ENCODE measurements at regions not wholly inside any gene's neighbourhood (a gene's known extent, or its start where the extent isn't known, plus 50 kb on each side); places are given as distances from the start of the nearest gene placed in this dataset.

DNA sequence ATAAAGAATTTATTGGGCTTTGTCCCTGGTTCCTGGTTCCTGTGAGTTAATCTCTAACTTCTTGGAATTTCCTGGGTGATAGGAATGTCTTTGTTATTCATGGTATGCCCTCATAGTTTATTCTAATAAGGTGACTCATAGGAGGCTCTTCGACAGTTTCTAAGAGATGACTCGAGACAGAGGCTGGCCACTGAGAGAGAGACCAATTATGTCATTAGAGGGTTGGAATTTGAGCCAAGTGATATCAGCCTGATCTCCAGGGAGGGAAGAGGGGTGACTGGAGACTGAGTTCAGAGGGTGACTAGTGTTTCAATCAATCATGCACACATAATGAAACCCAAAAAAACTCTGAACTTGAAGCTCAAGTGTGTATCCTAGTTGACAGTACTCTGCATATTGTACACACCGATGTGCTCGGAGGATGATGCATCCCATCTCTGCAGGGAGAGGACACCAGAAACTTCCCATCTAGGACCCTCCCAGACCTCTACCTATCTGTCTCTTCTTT lies 185.7 kb downstream of the MTCL1 start (continued):
- peak; percentile 66 for TF ChIP-seq NCOR1 (IDR thresholded peaks at IDR 0.05)
- no peak for TF ChIP-seq FOXK1 (CRISPR knock-in tag; IDR thresholded peaks at IDR 0.05; ENCODE audit: borderline replicate concordance)
- peak; percentile 57 for TF ChIP-seq FOS (IDR thresholded peaks at IDR 0.05; ENCODE audit: extremely low read depth, insufficient read length)
- TF ChIP-seq HMG20B (CRISPR knock-in tag; IDR thresholded peaks at IDR 0.05) = no peak
- TF ChIP-seq, protein P1, sequence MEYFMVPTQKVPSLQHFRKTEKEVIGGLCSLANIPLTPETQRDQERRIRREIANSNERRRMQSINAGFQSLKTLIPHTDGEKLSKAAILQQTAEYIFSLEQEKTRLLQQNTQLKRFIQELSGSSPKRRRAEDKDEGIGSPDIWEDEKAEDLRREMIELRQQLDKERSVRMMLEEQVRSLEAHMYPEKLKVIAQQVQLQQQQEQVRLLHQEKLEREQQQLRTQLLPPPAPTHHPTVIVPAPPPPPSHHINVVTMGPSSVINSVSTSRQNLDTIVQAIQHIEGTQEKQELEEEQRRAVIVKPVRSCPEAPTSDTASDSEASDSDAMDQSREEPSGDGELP (CRISPR knock-in tag; IDR thresholded peaks at IDR 0.05; ENCODE audit: borderline replicate concordance) = no peak
- no peak for TF ChIP-seq KLF6 (CRISPR knock-in tag; IDR thresholded peaks at IDR 0.05; ENCODE audit: borderline replicate concordance)
- TF ChIP-seq, protein P2, sequence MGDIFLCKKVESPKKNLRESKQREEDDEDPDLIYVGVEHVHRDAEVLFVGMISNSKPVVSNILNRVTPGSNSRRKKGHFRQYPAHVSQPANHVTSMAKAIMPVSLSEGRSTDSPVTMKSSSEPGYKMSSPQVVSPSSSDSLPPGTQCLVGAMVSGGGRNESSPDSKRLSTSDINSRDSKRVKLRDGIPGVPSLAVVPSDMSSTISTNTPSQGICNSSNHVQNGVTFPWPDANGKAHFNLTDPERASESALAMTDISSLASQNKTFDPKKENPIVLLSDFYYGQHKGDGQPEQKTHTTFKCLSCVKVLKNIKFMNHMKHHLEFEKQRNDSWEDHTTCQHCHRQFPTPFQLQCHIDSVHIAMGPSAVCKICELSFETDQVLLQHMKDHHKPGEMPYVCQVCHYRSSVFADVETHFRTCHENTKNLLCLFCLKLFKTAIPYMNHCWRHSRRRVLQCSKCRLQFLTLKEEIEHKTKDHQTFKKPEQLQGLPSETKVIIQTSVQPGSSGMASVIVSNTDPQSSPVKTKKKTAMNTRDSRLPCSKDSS (IDR thresholded peaks at IDR 0.05; ENCODE audit: low read depth, partially characterized antibody) = no peak
- TF ChIP-seq PTBP1 (IDR thresholded peaks at IDR 0.05; ENCODE audit: low read depth, low read length) = no peak
- TF ChIP-seq, protein P3, sequence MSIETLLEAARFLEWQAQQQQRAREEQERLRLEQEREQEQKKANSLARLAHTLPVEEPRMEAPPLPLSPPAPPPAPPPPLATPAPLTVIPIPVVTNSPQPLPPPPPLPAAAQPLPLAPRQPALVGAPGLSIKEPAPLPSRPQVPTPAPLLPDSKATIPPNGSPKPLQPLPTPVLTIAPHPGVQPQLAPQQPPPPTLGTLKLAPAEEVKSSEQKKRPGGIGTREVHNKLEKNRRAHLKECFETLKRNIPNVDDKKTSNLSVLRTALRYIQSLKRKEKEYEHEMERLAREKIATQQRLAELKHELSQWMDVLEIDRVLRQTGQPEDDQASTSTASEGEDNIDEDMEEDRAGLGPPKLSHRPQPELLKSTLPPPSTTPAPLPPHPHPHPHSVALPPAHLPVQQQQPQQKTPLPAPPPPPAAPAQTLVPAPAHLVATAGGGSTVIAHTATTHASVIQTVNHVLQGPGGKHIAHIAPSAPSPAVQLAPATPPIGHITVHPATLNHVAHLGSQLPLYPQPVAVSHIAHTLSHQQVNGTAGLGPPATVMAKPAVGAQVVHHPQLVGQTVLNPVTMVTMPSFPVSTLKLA (conservative IDR thresholded peaks at IDR 0.05) = peak in 1 of 2 experiments; percentile 35; a peak in 3 of 4 replicates
- peak; percentile 57 for TF ChIP-seq L3MBTL2 (IDR thresholded peaks at IDR 0.05)
- TF ChIP-seq ARID1B (IDR thresholded peaks at IDR 0.05) = peak; percentile 86
- TF ChIP-seq, protein P4, sequence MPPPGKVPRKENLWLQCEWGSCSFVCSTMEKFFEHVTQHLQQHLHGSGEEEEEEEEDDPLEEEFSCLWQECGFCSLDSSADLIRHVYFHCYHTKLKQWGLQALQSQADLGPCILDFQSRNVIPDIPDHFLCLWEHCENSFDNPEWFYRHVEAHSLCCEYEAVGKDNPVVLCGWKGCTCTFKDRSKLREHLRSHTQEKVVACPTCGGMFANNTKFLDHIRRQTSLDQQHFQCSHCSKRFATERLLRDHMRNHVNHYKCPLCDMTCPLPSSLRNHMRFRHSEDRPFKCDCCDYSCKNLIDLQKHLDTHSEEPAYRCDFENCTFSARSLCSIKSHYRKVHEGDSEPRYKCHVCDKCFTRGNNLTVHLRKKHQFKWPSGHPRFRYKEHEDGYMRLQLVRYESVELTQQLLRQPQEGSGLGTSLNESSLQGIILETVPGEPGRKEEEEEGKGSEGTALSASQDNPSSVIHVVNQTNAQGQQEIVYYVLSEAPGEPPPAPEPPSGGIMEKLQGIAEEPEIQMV (tag; conservative IDR thresholded peaks at IDR 0.05; ENCODE audit: low read depth) = 0 out of 2 replicates have a peak, but pooled peaks have one; percentile 35
- TF ChIP-seq ZNF175 (CRISPR knock-in tag; IDR thresholded peaks at IDR 0.05; ENCODE audit: low read depth) = peak; percentile 44; the same call in 1 of the 2 replicates
- no peak for TF ChIP-seq ELF2 (CRISPR knock-in tag; IDR thresholded peaks at IDR 0.05)
- no peak for TF ChIP-seq HNRNPLL (IDR thresholded peaks at IDR 0.05; ENCODE audit: low read depth, low read length, poor library complexity, severe bottlenecking)
- TF ChIP-seq RFX1 (IDR thresholded peaks at IDR 0.05) = peak; percentile 38; the same call in 1 of the 2 replicates
- peak; percentile 51; the same call in 1 of the 2 replicates for TF ChIP-seq JUNB (CRISPR knock-in tag; conservative IDR thresholded peaks at IDR 0.05)
- TF ChIP-seq ZNF431 (CRISPR knock-in tag; IDR thresholded peaks at IDR 0.05) = no peak
- no peak for TF ChIP-seq HNRNPUL1 (IDR thresholded peaks at IDR 0.05; ENCODE audit: low read length)
- peak; percentile 29; the same call in 1 of the 2 replicates for TF ChIP-seq SPI1 (IDR thresholded peaks at IDR 0.05; ENCODE audit: borderline replicate concordance, low read depth, low read length)
- peak; percentile 74 for TF ChIP-seq LEF1 (IDR thresholded peaks at IDR 0.05)
- 0 out of 2 replicates have a peak, but pooled peaks have one; percentile 6 for TF ChIP-seq RB1 (IDR thresholded peaks at IDR 0.05; ENCODE audit: low read depth)
- peak; percentile 40 for TF ChIP-seq NEUROD1 (IDR thresholded peaks at IDR 0.05; ENCODE audit: borderline replicate concordance, low read depth, low read length, partially characterized antibody)
- peak in 1 of 2 experiments; percentile 26; a peak in 1 of 4 replicates for TF ChIP-seq RAD21 (CRISPR knock-in tag; conservative IDR thresholded peaks at IDR 0.05 in 1 of 2, IDR thresholded peaks at IDR 0.05 in 1 of 2)
- TF ChIP-seq MCM2 (IDR thresholded peaks at IDR 0.05; ENCODE audit: low read depth) = no peak

All from K562 (cell line).